SK-N-SH treated with all-trans-retinoic acid at 6 μM for 48 hours (cell line): ENCODE measurements at regions not wholly inside any gene's neighbourhood (a gene's known extent, or its start where the extent isn't known, plus 50 kb on each side); places are given as distances from the start of the nearest gene placed in this dataset.

Experiments
- SNAI2 ChIP-seq: fragments of 250-450 bp; sonication (Bioruptor Pico); IDR thresholded peaks from 2 replicates; pipeline ENCODE4 v1.5.0; 2020; ENCODE audit warnings: mild to moderate bottlenecking, moderate library complexity
- ZFP3 ChIP-seq: fragments of 250-450 bp; sonication (Bioruptor Pico); IDR thresholded peaks from 2 replicates; pipeline ENCODE4 v1.5.0; 2020; ENCODE audit warnings: mild to moderate bottlenecking, moderate library complexity
- ZFP30 ChIP-seq: fragments of 450-650 bp; formaldehyde crosslinking; IDR thresholded peaks from 2 replicates; pipeline ENCODE4 v1.5.0; 2022; ENCODE audit warnings: mild to moderate bottlenecking, moderate library complexity
- ZNF565 ChIP-seq: fragments of 450-650 bp; formaldehyde crosslinking; conservative IDR thresholded peaks from 2 replicates; pipeline ENCODE4 v1.5.0; 2020; ENCODE audit warnings: low read depth, mild to moderate bottlenecking, moderate library complexity
- TF ChIP-seq, protein P1 (sequence below): fragments of 250-450 bp; sonication (Bioruptor Pico); IDR thresholded peaks from 2 replicates; pipeline ENCODE4 v1.5.0; 2020; ENCODE audit warnings: mild to moderate bottlenecking, moderate library complexity
- TF ChIP-seq, protein P2 (sequence below): fragments of 250-450 bp; sonication (Bioruptor Pico); IDR thresholded peaks from 2 replicates; pipeline ENCODE4 v1.5.1; 2020; ENCODE audit warnings: low read depth, mild to moderate bottlenecking, moderate library complexity
- TF ChIP-seq, protein P3 (sequence below): fragments of 250-450 bp; sonication (Bioruptor Pico); IDR thresholded peaks from 2 replicates; pipeline ENCODE4 v1.8.0; 2020; ENCODE audit warnings: mild to moderate bottlenecking, moderate library complexity, borderline replicate concordance

DNA sequence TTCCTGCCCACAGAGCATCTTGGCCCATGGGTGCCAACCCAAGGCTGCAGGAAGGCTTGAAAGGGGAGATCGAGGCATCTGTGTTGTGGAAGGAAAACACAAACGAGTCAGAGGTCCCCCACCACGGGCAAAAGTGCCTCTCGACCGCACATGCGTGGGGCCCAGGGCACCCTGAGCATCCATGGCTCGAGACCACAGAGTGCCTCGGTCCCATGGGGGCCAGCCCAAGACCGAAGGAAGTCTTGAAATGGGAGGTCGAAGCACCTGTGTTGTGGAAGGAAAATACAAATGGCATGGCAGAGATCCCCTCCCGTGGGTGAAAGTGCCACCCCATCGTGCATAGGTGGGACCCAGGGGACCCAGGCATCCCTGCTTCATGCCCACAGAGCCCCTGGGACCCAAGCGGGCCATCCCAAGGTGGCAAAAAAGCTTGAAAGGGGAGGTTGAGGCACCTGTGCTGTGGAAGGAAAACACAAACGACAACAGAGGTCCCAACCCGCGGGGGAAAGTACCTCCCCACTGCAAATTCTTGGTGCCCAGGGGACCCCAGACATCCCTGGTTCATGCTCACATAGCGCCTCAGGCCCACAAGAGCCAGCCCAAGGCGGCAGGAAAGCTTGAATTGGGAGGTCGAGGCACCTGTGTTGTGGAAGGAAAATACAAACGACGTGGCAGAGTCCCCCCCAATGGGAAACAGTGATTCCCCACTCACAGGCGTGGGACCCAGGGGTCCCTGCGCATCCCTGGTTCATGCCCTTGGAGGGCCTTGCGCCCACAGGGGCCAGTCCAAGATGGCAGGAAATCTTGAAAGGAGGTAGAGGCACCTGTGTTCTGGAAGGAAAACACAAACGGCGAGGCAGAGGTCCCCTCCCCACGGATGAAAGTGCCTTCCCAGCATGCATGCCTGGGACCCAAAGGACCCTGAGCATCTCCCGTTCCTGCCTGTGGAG lies 373.0 kb downstream of the ALG10 start:
- TF ChIP-seq ZFP30 (CRISPR knock-in tag) (no peak), SNAI2 (no peak), ZFP3 (no peak), ZNF565 (CRISPR knock-in tag) (no peak)
- TF ChIP-seq, protein P1, sequence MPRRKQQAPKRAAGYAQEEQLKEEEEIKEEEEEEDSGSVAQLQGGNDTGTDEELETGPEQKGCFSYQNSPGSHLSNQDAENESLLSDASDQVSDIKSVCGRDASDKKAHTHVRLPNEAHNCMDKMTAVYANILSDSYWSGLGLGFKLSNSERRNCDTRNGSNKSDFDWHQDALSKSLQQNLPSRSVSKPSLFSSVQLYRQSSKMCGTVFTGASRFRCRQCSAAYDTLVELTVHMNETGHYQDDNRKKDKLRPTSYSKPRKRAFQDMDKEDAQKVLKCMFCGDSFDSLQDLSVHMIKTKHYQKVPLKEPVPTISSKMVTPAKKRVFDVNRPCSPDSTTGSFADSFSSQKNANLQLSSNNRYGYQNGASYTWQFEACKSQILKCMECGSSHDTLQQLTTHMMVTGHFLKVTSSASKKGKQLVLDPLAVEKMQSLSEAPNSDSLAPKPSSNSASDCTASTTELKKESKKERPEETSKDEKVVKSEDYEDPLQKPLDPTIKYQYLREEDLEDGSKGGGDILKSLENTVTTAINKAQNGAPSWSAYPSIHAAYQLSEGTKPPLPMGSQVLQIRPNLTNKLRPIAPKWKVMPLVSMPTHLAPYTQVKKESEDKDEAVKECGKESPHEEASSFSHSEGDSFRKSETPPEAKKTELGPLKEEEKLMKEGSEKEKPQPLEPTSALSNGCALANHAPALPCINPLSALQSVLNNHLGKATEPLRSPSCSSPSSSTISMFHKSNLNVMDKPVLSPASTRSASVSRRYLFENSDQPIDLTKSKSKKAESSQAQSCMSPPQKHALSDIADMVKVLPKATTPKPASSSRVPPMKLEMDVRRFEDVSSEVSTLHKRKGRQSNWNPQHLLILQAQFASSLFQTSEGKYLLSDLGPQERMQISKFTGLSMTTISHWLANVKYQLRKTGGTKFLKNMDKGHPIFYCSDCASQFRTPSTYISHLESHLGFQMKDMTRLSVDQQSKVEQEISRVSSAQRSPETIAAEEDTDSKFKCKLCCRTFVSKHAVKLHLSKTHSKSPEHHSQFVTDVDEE = no peak
- TF ChIP-seq, protein P2, sequence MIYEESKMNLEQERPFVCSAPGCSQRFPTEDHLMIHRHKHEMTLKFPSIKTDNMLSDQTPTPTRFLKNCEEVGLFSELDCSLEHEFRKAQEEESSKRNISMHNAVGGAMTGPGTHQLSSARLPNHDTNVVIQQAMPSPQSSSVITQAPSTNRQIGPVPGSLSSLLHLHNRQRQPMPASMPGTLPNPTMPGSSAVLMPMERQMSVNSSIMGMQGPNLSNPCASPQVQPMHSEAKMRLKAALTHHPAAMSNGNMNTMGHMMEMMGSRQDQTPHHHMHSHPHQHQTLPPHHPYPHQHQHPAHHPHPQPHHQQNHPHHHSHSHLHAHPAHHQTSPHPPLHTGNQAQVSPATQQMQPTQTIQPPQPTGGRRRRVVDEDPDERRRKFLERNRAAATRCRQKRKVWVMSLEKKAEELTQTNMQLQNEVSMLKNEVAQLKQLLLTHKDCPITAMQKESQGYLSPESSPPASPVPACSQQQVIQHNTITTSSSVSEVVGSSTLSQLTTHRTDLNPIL (CRISPR knock-in tag) = no peak
- TF ChIP-seq, protein P3, sequence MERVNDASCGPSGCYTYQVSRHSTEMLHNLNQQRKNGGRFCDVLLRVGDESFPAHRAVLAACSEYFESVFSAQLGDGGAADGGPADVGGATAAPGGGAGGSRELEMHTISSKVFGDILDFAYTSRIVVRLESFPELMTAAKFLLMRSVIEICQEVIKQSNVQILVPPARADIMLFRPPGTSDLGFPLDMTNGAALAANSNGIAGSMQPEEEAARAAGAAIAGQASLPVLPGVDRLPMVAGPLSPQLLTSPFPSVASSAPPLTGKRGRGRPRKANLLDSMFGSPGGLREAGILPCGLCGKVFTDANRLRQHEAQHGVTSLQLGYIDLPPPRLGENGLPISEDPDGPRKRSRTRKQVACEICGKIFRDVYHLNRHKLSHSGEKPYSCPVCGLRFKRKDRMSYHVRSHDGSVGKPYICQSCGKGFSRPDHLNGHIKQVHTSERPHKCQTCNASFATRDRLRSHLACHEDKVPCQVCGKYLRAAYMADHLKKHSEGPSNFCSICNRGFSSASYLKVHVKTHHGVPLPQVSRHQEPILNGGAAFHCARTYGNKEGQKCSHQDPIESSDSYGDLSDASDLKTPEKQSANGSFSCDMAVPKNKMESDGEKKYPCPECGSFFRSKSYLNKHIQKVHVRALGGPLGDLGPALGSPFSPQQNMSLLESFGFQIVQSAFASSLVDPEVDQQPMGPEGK (CRISPR knock-in tag) = no peak
